ENCODE measurements at regions not wholly inside any gene's neighbourhood (a gene's known extent, or its start where the extent isn't known, plus 50 kb on each side); places are given as distances from the start of the nearest gene placed in this dataset.

DNA sequence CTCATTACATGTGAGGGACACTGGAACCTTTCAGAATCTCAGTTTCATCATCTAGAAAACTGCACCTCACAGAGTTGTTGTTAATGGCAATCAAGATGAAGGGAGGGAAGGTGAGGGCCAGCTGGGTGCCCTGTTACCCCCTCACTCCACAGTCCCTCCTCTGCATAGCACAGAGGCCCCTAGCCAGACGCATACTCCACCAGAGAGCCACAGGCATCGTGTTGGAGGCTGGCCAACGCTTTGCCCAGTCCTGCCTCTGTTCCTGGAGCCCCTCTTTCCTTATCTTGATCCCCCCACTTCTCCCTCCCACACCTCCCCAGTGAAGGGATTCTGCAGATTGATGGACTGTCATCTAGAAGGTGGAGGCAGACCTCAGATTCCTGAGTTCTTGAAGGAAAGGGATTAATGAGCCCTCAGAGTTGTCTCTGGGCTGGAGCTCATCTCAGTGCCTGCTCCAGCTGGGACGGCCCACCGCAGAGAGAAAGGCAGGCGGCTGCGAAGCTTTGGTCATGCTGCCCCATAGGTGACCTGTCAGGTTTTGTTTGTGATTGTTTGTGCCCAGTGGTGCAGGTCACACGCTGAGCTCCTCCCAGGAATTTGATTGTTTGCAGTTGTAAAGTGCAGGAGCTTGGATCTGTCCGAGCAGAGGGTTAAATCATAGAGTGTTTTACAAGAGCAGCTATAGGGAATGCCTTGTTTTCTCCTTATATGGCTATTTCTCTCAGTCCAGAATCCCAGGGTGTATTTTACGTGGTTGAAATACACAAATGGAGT is 487.3 kb downstream of the CCDC171 start:
- Mint-ChIP-seq H3K27me3 (ENCODE audit: low read depth) (peaks cover 13% of the 10 kb centered on the region), H3K4me3 (no peak overlapping the region), H3K4me1 (ENCODE audit: low read depth) (no peaks in the 10 kb centered on the region), H3K36me3 (ENCODE audit: insufficient read depth in 2 of 2) (no peaks in the 10 kb centered on the region), H3K9me3 (peaks cover 0 to 4% of the 10 kb centered on the region in 2 donors), H3K27ac (no peak overlapping the region)
- DNase-seq, result no peak
- ATAC-seq (replicated peaks in 1 of 2), result no peak

DNA sequence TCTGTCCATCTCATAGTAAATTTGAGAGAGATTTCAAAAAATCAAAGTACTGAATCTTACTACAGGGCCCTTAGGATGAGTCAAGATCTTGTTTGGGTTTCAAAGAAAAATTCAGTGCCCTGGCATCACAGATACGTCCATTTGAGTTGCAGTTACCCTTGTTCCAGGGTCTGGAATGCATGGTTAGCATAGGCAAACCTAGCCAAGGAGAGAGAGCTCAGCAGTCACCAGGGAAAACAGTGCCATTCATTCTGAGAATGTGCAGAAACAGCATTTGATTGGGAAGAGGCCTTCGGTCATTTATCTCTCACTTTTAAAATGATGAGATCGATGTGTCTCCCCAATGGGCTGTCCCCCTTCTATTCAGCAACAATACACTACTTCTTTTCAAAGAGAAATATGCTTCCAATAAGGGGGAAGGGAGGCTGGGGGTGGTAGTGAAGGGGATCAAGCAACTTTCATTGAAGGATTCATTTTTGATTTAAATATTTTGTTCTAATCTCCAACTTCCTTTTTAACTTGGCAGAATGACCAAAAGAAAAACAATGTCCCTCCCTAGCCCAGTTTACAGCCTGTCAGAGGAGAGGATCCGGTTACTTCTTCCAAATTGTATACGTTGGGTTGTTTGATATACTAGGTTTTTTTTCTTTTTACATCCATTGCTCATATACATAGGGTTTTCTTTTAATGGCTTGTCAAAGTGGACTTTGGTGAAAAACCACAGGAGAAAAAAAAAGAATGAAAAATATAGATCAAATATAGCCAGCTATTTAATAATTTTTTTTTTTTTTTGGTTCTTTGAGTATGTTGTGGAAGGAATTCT is 491.1 kb downstream of the CCDC171 start:
- H3K9me3 Mint-ChIP-seq, result no peaks in the 10 kb centered on the region
- peaks cover 13% of the 10 kb centered on the region for H3K27me3 Mint-ChIP-seq (ENCODE audit: low read depth)
- no peaks in the 10 kb centered on the region for H3K4me1 Mint-ChIP-seq (ENCODE audit: low read depth)
- H3K36me3 Mint-ChIP-seq (ENCODE audit: insufficient read depth in 2 of 2), result no peaks in the 10 kb centered on the region
- no peak overlapping the region for H3K27ac Mint-ChIP-seq
- ATAC-seq (replicated peaks in 1 of 2), result no peak
- no peak overlapping the region for H3K4me3 Mint-ChIP-seq
- DNase-seq, result no peak

DNA sequence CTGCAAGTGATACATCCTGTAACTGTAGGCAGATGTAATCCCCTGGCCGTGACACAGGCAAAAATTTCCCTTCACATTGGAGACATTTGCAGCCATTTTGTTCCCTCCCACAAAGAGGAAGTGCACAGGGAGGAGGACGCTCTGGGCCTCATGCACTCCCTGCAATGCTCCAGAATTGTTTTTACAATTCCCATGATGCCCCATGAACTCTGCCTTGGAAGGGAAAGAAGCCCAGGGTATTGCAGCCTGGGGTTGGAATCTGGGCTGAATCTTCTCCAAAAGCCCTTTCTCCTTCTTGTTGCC is 491.7 kb downstream of the CCDC171 start:
- Mint-ChIP-seq H3K9me3 (no peaks in the 10 kb centered on the region), H3K36me3 (ENCODE audit: insufficient read depth in 2 of 2) (no peaks in the 10 kb centered on the region), H3K4me3 (no peak overlapping the region), H3K27me3 (ENCODE audit: low read depth) (peaks cover 13% of the 10 kb centered on the region), H3K4me1 (ENCODE audit: low read depth) (no peaks in the 10 kb centered on the region), H3K27ac (no peak overlapping the region)
- ATAC-seq (replicated peaks in 1 of 2), result no peak
- DNase-seq, result no peak

DNA sequence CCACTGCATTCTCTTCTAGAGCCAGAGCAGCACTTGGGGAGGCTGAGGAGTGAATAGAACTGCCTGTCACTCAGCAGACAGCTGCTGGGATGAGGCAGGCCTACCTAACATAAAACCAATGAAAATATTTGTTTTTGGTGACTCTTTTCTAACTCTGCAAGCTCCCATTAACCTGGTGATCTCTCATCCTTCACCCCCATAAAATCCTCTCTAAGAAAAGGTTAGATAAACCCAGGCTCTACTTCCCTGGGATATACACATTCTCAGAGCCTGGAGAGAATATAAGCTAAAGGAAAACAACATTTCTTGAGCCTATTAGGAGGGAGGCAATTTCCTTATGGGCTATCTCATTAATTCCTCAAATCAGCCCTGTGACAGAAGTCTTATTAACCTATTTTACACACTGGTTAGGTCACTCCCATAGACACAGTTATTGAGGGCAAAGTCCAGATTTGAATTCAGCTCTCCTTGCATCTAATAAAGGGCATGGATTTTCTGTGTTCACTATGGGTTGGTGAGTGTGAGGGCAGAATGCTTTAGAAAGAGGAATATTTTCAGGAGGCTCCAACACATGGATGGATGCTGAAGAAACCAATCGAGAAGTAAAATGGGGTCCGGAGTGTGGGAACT is 492.9 kb downstream of the CCDC171 start:
- no peaks in the 10 kb centered on the region for H3K4me1 Mint-ChIP-seq (ENCODE audit: low read depth)
- no peak for DNase-seq
- no peak for ATAC-seq (replicated peaks in 1 of 2)
- H3K27ac Mint-ChIP-seq, result no peak overlapping the region
- no peaks in the 10 kb centered on the region for H3K36me3 Mint-ChIP-seq (ENCODE audit: insufficient read depth in 2 of 2)
- no peaks in the 10 kb centered on the region for H3K9me3 Mint-ChIP-seq
- H3K27me3 Mint-ChIP-seq (ENCODE audit: low read depth), result peaks cover 11% of the 10 kb centered on the region
- H3K4me3 Mint-ChIP-seq, result no peak overlapping the region

DNA sequence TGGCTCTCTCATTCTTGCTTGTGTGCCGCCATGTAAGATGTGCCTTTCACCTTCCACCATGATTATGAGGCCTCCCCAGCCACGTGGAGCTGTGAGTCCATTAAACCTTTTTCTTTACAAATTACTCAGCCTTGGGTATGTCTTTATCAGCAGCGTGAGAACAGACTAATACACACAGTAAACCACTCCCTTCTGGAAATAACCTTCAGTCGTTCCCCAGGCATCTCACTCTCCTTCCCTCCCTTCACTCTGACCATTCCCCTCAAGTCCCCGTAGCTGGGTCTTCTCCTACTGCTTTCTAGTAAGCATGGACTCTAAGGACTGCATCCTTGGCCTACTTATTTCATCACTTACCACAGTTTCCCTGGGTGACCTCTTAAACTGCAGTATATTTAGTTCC is 493.9 kb downstream of the CCDC171 start:
- Mint-ChIP-seq H3K4me1 (ENCODE audit: low read depth) (no peaks in the 10 kb centered on the region), H3K27me3 (ENCODE audit: low read depth) (peaks cover 7% of the 10 kb centered on the region), H3K4me3 (no peak overlapping the region), H3K27ac (no peak overlapping the region), H3K9me3 (no peaks in the 10 kb centered on the region), H3K36me3 (ENCODE audit: insufficient read depth in 2 of 2) (no peaks in the 10 kb centered on the region)
- ATAC-seq (replicated peaks in 1 of 2) (no peak), DNase-seq (no peak)

DNA sequence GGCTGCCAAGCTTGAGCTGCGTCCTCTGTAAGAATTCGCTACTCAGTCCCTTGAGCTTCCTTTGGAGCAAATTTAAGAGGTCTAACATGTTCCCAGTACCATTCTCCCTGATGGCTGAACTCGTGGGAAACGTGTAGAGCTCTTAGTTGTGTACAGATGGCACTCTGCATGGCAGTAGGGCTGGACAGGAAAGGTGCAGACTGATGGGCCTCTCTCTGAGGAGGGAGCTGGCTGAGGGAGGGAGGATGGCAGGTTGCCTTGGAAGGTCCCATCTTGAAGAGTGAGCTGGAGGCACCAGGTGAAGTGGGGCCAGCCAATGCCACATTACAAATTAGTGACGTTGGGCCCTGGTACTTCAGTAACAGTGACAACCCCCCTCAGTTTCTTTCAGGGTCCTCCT is 495.3 kb downstream of the CCDC171 start:
- no peaks in the 10 kb centered on the region for H3K36me3 Mint-ChIP-seq (ENCODE audit: insufficient read depth in 2 of 2)
- DNase-seq, result no peak
- H3K4me1 Mint-ChIP-seq (ENCODE audit: low read depth), result no peaks in the 10 kb centered on the region
- H3K9me3 Mint-ChIP-seq, result no peaks in the 10 kb centered on the region
- no peak overlapping the region for H3K4me3 Mint-ChIP-seq
- no peak overlapping the region for H3K27ac Mint-ChIP-seq
- no peak for ATAC-seq (replicated peaks in 1 of 2)
- no peaks in the 10 kb centered on the region for H3K27me3 Mint-ChIP-seq (ENCODE audit: low read depth)

DNA sequence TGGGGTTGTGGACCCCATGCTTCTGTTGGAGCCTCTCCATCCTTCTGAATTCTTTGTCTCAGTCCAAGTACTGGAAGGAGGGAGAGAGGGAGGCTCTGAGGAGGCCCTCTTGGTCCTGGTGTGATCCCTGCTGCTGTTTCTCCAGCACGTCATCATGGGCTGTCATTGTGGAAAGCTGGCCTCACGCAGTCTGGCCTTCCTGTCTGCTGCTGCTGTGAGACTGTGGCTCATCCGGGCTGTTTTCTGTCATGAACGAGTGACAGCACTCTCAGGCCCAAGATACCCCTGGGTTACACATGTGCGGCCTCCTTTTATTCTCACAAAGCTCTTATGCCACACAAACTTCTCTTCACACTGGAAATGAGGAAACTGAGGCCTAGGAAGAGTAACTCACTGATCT is 499.3 kb downstream of the CCDC171 start:
- no peaks in the 10 kb centered on the region for H3K9me3 Mint-ChIP-seq
- no peak for DNase-seq
- H3K27ac Mint-ChIP-seq, result no peak overlapping the region
- no peak overlapping the region for H3K4me3 Mint-ChIP-seq
- ATAC-seq (replicated peaks in 1 of 2), result no peak
- H3K36me3 Mint-ChIP-seq (ENCODE audit: insufficient read depth in 2 of 2), result no peaks in the 10 kb centered on the region
- no peaks in the 10 kb centered on the region for H3K27me3 Mint-ChIP-seq (ENCODE audit: low read depth)
- no peaks in the 10 kb centered on the region for H3K4me1 Mint-ChIP-seq (ENCODE audit: low read depth)

DNA sequence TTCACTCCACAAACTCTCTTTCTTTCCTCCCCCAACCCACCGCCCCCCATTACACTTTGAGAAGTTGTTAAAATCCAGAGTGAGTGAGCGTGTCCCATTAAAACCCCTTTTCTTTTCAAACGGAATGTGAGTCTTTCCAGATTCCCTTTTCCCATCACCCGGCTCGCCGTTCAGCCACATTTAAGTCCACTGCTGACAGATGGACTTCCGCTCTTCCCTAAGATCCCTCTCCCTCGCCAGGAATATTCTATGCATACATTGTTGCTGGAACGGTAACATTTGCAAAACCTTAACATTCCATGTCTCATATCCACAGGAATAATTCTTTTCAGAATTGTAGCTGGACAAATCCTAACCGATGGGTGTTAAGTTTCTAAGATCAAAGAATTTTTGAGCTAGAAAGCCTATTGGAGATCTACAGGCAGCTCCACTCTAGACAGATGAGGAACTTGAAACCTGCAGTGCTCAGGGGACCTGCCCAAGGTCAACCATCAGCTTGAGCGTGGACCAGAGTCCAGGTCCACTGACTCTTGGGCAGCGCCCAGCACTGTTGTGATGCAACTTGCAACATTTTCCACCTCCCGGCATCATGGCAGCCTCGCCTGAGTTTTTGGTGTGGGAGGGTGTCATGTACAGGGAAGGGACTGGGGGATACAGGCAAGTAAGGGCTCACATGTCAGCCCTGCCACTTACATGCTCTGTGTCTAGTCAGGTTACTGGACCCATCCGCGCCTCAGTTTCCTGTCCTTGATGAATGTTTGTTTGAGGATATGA is 500.1 kb downstream of the CCDC171 start:
- H3K36me3 Mint-ChIP-seq (ENCODE audit: insufficient read depth in 2 of 2), result no peaks in the 10 kb centered on the region
- peaks cover 6% of the 10 kb centered on the region for H3K4me1 Mint-ChIP-seq (ENCODE audit: low read depth)
- DNase-seq (no peak), ATAC-seq (replicated peaks in 1 of 2) (no peak)
- no peak overlapping the region for H3K27ac Mint-ChIP-seq
- H3K9me3 Mint-ChIP-seq, result no peaks in the 10 kb centered on the region
- H3K27me3 Mint-ChIP-seq (ENCODE audit: low read depth), result no peaks in the 10 kb centered on the region
- H3K4me3 Mint-ChIP-seq, result no peak overlapping the region

DNA sequence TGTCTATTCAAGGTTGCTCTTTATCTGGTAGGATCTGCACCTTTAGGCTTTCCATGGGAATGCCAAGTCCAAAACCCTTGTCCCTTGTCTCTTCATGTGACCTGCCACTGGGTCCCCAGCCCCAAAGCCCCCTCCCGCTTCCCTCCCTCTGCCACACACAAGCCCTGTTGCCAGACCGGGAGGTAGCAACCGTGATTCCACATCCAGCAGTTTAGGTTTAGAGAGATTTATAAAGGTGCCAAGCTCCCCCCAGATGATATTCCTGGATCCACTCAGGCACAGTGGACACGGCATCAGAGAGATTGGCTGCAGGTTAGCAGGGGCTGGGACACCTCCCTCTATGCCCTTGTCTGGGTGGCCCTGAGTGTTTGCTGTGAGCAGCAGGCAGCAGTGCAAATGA is 504.7 kb downstream of the CCDC171 start:
- no peaks in the 10 kb centered on the region for H3K36me3 Mint-ChIP-seq (ENCODE audit: insufficient read depth in 2 of 2)
- peaks cover 32% of the 10 kb centered on the region for H3K4me1 Mint-ChIP-seq (ENCODE audit: low read depth)
- H3K4me3 Mint-ChIP-seq, result no peak overlapping the region
- no peak for DNase-seq
- ATAC-seq (replicated peaks in 1 of 2), result no peak
- no peak overlapping the region for H3K27ac Mint-ChIP-seq
- H3K27me3 Mint-ChIP-seq (ENCODE audit: low read depth), result no peaks in the 10 kb centered on the region
- H3K9me3 Mint-ChIP-seq, result peaks cover 0 to 3% of the 10 kb centered on the region in 2 donors

DNA sequence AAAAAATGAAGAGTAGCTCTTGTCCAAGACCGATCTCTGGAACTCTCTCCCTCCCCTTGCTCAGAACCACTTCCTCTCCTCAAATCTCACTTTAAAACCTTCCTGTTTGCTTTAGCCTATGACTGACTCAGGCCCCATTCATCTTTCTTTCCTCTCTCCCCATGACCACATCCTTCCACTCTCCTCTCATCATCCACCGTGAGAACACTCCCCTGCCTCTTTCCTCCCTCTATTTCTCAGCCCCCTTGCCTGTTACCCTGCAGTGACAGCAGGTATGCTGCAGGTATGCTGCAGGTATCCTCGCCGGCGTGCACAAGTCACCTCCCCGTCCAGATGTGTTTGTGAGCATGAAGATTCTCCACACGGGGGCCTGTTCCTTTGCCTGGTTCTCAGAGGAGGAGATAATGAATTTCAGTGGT is 505.3 kb downstream of the CCDC171 start:
- Mint-ChIP-seq H3K4me1 (ENCODE audit: low read depth) (peaks cover 32% of the 10 kb centered on the region), H3K27me3 (ENCODE audit: low read depth) (no peaks in the 10 kb centered on the region), H3K4me3 (peak overlapping the region; percentile 25 to 65), H3K36me3 (ENCODE audit: insufficient read depth in 2 of 2) (no peaks in the 10 kb centered on the region), H3K27ac (no peak overlapping the region), H3K9me3 (peaks cover 0 to 3% of the 10 kb centered on the region in 2 donors)
- DNase-seq (peak; percentile 4 to 5), ATAC-seq (replicated peaks in 1 of 2) (peak; percentile 75 to 77)

DNA sequence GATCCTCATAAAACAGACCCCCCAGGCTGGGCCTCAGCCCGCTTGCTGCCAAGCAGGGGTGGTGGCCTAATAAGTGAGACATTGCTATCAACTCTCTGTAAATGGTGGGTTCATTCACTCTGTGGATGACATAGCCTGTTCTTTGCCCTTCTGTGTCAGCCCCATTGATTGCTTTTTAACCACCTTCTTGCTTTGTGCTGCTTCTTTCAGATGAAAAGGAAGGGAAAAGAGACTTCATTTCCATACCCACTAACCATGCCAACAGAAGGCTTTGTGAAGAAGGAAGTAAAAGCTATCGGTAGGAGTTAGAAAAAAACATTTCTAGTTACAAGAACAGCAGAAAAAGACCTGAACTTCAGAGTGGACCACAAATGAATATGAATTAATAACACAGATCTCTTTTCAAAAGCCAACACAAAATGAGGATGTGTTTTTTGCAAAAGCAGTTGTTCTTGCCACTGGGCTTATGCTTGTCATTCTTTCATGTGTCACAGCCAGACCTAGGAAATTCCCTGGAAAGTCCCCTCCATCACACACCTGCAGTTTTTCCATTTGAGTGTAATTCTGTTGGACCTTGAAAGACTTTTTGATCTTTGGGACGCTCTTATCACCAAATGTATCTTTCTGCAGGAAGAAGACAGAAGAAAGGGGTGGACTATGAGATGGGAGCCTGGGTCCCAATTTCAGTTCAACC is 507.7 kb downstream of the CCDC171 start:
- H3K36me3 Mint-ChIP-seq (ENCODE audit: insufficient read depth in 2 of 2), result no peaks in the 10 kb centered on the region
- no peak overlapping the region for H3K4me3 Mint-ChIP-seq
- ATAC-seq (replicated peaks in 1 of 2) (no peak), DNase-seq (no peak)
- H3K27ac Mint-ChIP-seq, result peak overlapping the region; percentile 41
- peaks cover 32% of the 10 kb centered on the region for H3K4me1 Mint-ChIP-seq (ENCODE audit: low read depth)
- no peaks in the 10 kb centered on the region for H3K27me3 Mint-ChIP-seq (ENCODE audit: low read depth)
- H3K9me3 Mint-ChIP-seq, result peaks cover 0 to 3% of the 10 kb centered on the region in 2 donors

DNA sequence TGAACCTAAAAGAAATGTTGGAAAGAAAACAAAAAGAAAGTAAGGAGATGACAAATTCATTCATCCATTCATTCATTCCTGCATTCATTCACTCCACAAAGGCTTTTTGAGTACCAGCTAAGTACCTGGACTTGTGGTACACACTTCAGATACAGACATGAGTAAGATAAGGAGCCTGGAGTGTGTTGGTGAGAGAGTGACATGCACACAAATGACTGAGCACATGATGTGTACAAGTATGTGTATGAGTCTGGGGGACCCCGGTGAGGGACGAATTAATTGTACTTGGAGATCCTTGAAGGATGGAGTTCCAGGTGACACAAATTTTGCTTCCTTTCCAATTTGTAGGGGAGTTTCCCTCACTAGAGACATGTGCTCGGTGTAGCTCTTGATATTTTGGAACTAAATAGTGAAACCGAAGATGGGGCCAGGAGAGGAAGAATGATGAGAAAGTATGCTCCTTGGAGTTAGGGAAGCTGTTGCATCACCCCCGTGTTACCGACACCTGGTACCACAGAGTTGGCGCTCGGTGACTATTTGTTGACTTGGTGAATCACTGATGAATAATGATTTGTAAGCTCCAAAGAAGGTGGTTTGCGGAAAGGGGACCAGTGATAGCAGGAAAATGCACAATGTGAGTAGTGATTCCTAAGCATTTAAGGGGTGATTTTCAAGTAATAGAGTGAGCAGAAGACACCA is 509.8 kb downstream of the CCDC171 start:
- no peak overlapping the region for H3K4me3 Mint-ChIP-seq
- peaks cover 0 to 5% of the 10 kb centered on the region in 2 donors for H3K9me3 Mint-ChIP-seq
- ATAC-seq (replicated peaks in 1 of 2) (peak; percentile 71 to 87), DNase-seq (peak; percentile 2)
- no peak overlapping the region for H3K27ac Mint-ChIP-seq
- no peaks in the 10 kb centered on the region for H3K36me3 Mint-ChIP-seq (ENCODE audit: insufficient read depth in 2 of 2)
- peaks cover 29% of the 10 kb centered on the region for H3K4me1 Mint-ChIP-seq (ENCODE audit: low read depth)
- no peaks in the 10 kb centered on the region for H3K27me3 Mint-ChIP-seq (ENCODE audit: low read depth)

Measured in activated T-cell treated with anti-CD3 and anti-CD28 coated beads, Interleukin-2, amount 50 U/mL, for 72 hours (primary cell).